GM18520 (cell line): ENCODE measurements at regions not wholly inside any gene's neighbourhood (a gene's known extent, or its start where the extent isn't known, plus 50 kb on each side); places are given as distances from the start of the nearest gene placed in this dataset.
"Not testable (repeated sequence)": the region's sequence is repeated elsewhere in the genome, so short reads cannot be mapped to it uniquely, and the experiment has no call there.

Source experiments
- ATAC-seq: cut with Tn5 transposase; IDR thresholded peaks from one replicate; pipeline ENCODE4 v1.9.1; 2021; ENCODE audit not compliant: unreplicated experiment

- no peak for ATAC-seq
Measured at GRCh38 chr6:105676857-105677256, 274.0 kb upstream of the PREP start.

GRCh38 chr6:105675715-105676397 lies 273.0 kb upstream of the PREP start:
- no peak for ATAC-seq

- ATAC-seq = not testable (repeated sequence)
Measured at GRCh38 chr6:105672856-105673538, 270.1 kb upstream of the PREP start.

- ATAC-seq = no peak
Measured at GRCh38 chr6:105669232-105669631, 266.4 kb upstream of the PREP start.

- ATAC-seq = no peak
Measured at GRCh38 chr6:105667056-105667455, 264.2 kb upstream of the PREP start.

- no peak for ATAC-seq
Measured at GRCh38 chr6:105664931-105665330, 262.0 kb upstream of the PREP start.

- ATAC-seq = no peak
Measured at GRCh38 chr6:105651969-105652368, 249.1 kb upstream of the PREP start.

GRCh38 chr6:105650347-105650746 lies 247.5 kb upstream of the PREP start:
- ATAC-seq = no peak

- ATAC-seq = no peak
Measured at GRCh38 chr6:105649192-105649591, 246.3 kb upstream of the PREP start.

- ATAC-seq = no peak
Measured at GRCh38 chr6:105648276-105648675, 245.4 kb upstream of the PREP start.

- peak; percentile 85 for ATAC-seq
Measured at GRCh38 chr6:105646391-105646867, 243.5 kb upstream of the PREP start.

- ATAC-seq = no peak
Measured at GRCh38 chr6:105645958-105646357, 243.1 kb upstream of the PREP start.

- no peak for ATAC-seq
Measured at GRCh38 chr6:105645156-105645555, 242.3 kb upstream of the PREP start.

GRCh38 chr6:105644691-105645090 lies 241.8 kb upstream of the PREP start:
- no peak for ATAC-seq

GRCh38 chr6:105644073-105644489 lies 241.2 kb upstream of the PREP start:
- ATAC-seq = no peak

- no peak for ATAC-seq
Measured at GRCh38 chr6:105642708-105643107, 239.8 kb upstream of the PREP start.

- no peak for ATAC-seq
Measured at GRCh38 chr6:105641504-105641903, 238.6 kb upstream of the PREP start.

- ATAC-seq = no peak
Measured at GRCh38 chr6:105639124-105639523, 236.2 kb upstream of the PREP start.

GRCh38 chr6:105633814-105634213 lies 230.9 kb upstream of the PREP start:
- ATAC-seq = no peak

- no peak for ATAC-seq
Measured at GRCh38 chr6:105628156-105628860, 225.4 kb upstream of the PREP start.

- no peak for ATAC-seq
Measured at GRCh38 chr6:105626295-105627158, 223.6 kb upstream of the PREP start.
